H1 (cell line): ENCODE measurements at regions not wholly inside any gene's neighbourhood (a gene's known extent, or its start where the extent isn't known, plus 50 kb on each side); places are given as distances from the start of the nearest gene placed in this dataset.
"Not testable (repeated sequence)": the region's sequence is repeated elsewhere in the genome, so short reads cannot be mapped to it uniquely, and the experiment has no call there.

Experiments
- CTCF ChIA-PET: fragments of 300-600 bp; sonication (Branson Sonifier 250); formaldehyde crosslinking; loops from one replicate; lab custom pipeline; 2021; ENCODE audit not compliant: partially characterized antibody; lab: Charles Lee
- POLR2A ChIA-PET: fragments of 300-600 bp; sonication (Branson Sonifier 250); formaldehyde crosslinking; loops from one replicate; lab custom pipeline; 2021; ENCODE audit warnings: inconsistent platforms; ENCODE audit not compliant: partially characterized antibody; lab: Charles Lee
- DNase-seq, 2 experiments: peaks; one replicate each; pipeline versions ENCODE4 v3.0.0 to v3.0.0-alpha.2; 2010 to 2022; ENCODE audit warnings: low spot score in 2 of 2, low read depth in 1 of 2, mixed read lengths in 1 of 2
- FAIRE-seq: peaks from 2 replicates; lab custom pipeline; 2011; peaks lifted over from hg19 to GRCh38; lab: Jason Lieb, UNC
- H2AFZ ChIP-seq: 2 replicates; pipeline ENCODE4 v1.8.1; 2012; ENCODE audit warnings: low read length, inconsistent platforms
- H2AK5ac ChIP-seq: 2 replicates; pipeline ENCODE4 v1.6.1; 2013; ENCODE audit warnings: low read depth, low read length
- H2BK120ac ChIP-seq: replicated peaks from 2 replicates; pipeline ENCODE3; 2013; ENCODE audit warnings: low read depth, low read length, inconsistent platforms
- H2BK12ac ChIP-seq: 2 replicates; pipeline ENCODE4 v1.6.1; 2013; ENCODE audit warnings: low read depth, low read length
- H2BK15ac ChIP-seq: 2 replicates; pipeline ENCODE4 v1.6.1; 2013; ENCODE audit warnings: low read length
- H2BK20ac ChIP-seq: 2 replicates; pipeline ENCODE4 v1.6.1; 2013; ENCODE audit warnings: low read length
- H2BK5ac ChIP-seq: 2 replicates; pipeline ENCODE4 v1.6.1; 2013; ENCODE audit warnings: low read depth, low read length
- H3K14ac ChIP-seq: 2 replicates; pipeline ENCODE4 v1.6.1; 2013; ENCODE audit warnings: inconsistent platforms; ENCODE audit not compliant: insufficient read length
- H3K18ac ChIP-seq: 2 replicates; pipeline ENCODE4 v1.6.1; 2013; ENCODE audit warnings: low read length; ENCODE audit errors: extremely low read depth
- H3K23ac ChIP-seq: 2 replicates; pipeline ENCODE4 v1.6.1; 2013; ENCODE audit warnings: inconsistent platforms; ENCODE audit not compliant: insufficient read length
- H3K23me2 ChIP-seq: 2 replicates; pipeline ENCODE4 v1.6.1; 2013; ENCODE audit warnings: low read depth, low read length
- H3K27ac ChIP-seq: 2 replicates; pipeline ENCODE4 v1.6.1; 2011; ENCODE audit warnings: low read depth, low read length, inconsistent platforms
- H3K27me3 ChIP-seq, 4 experiments: replicated peaks in 1 of 4; 1 replicate in 1 of 4; 2 replicates in 3 of 4; pipeline versions ENCODE4 v1.6.1 to v1.8.1; 2011 to 2013; ENCODE audit warnings: low read length in 3 of 4, mild to moderate bottlenecking in 3 of 4, inconsistent platforms in 2 of 4, mixed read lengths in 2 of 4, moderate library complexity in 1 of 4; ENCODE audit not compliant: control insufficient read depth in 3 of 4, insufficient read depth in 3 of 4; ENCODE audit errors: extremely low read depth in 1 of 4
- H3K36me3 ChIP-seq, 4 experiments: 2 replicates each; pipeline versions ENCODE4 v1.6.1 to v1.8.1; 2011 to 2013; ENCODE audit warnings: mild to moderate bottlenecking in 4 of 4, low read length in 3 of 4, moderate library complexity in 2 of 4, control low read depth in 1 of 4, inconsistent platforms in 1 of 4; ENCODE audit not compliant: insufficient read depth in 4 of 4, control insufficient read depth in 2 of 4
- H3K4ac ChIP-seq: replicated peaks from 2 replicates; pipeline ENCODE3; 2013; ENCODE audit warnings: low read length, low read depth, mixed read lengths, inconsistent platforms; ENCODE audit not compliant: insufficient read length
- H3K4me1 ChIP-seq, 4 experiments: replicated peaks in 1 of 4; 1 replicate in 1 of 4; 2 replicates in 3 of 4; pipeline versions ENCODE4 v1.6.1 to v1.8.1; 2011 to 2013; ENCODE audit warnings: low read length in 3 of 4, inconsistent platforms in 2 of 4, mixed read lengths in 1 of 4; ENCODE audit not compliant: insufficient read depth in 4 of 4, control insufficient read depth in 3 of 4
- H3K4me2 ChIP-seq, 2 experiments: 2 replicates each; pipeline versions ENCODE4 v1.6.1 to v1.8.1; 2011 to 2013; ENCODE audit warnings: low read depth in 2 of 2, low read length in 2 of 2, control low read depth in 1 of 2, inconsistent platforms in 1 of 2, mild to moderate bottlenecking in 1 of 2; ENCODE audit not compliant: insufficient read depth in 1 of 2
- H3K4me3 ChIP-seq, 4 experiments: fragments of 200-600, 300-600 bp in 1 of 4; sonication (generic), shearing (Covaris generic), sonication (Bioruptor Twin) in 1 of 4; 2 replicates each; pipeline versions ENCODE4 v1.5.1 to v1.8.1; 2011 to 2016; ENCODE audit warnings: low read length in 4 of 4, low read depth in 3 of 4, control low read depth in 2 of 4, inconsistent platforms in 2 of 4, mild to moderate bottlenecking in 2 of 4, mixed read lengths in 1 of 4, moderate library complexity in 1 of 4; ENCODE audit not compliant: insufficient read depth in 2 of 4; ENCODE audit errors: extremely low read depth in 1 of 4
- H3K56ac ChIP-seq: replicated peaks from 2 replicates; pipeline ENCODE3; 2013; ENCODE audit warnings: low read depth, mild to moderate bottlenecking, mixed read lengths, low read length, inconsistent platforms; ENCODE audit not compliant: insufficient read length
- H3K79me1 ChIP-seq: 2 replicates; pipeline ENCODE4 v1.6.1; 2013; ENCODE audit warnings: low read depth, low read length, control low read depth
- H3K79me2 ChIP-seq, 2 experiments: 2 replicates each; pipeline versions ENCODE4 v1.6.1 to v1.8.1; 2012 to 2013; ENCODE audit warnings: low read length in 2 of 2, mild to moderate bottlenecking in 2 of 2, inconsistent platforms in 1 of 2; ENCODE audit not compliant: insufficient read depth in 2 of 2, control insufficient read depth in 1 of 2
- H3K9ac ChIP-seq, 4 experiments: replicated peaks in 1 of 4; 1 replicate in 1 of 4; 2 replicates in 3 of 4; pipeline versions ENCODE4 v1.6.1 to v1.8.1; 2011 to 2013; ENCODE audit warnings: low read depth in 3 of 4, low read length in 3 of 4, control low read depth in 2 of 4, mild to moderate bottlenecking in 2 of 4, moderate library complexity in 2 of 4, inconsistent platforms in 1 of 4; ENCODE audit errors: extremely low read depth in 1 of 4
- H3K9me3 ChIP-seq, 2 experiments: 2 replicates each; pipeline versions ENCODE4 v1.6.1 to v1.8.1; 2012 to 2013; ENCODE audit warnings: mild to moderate bottlenecking in 2 of 2, moderate library complexity in 2 of 2, control low read depth in 1 of 2, inconsistent platforms in 1 of 2, low read depth in 1 of 2, low read length in 1 of 2, mixed read lengths in 1 of 2; ENCODE audit not compliant: insufficient read depth in 2 of 2
- H4K20me1 ChIP-seq, 2 experiments: replicated peaks in 1 of 2; 2 replicates each; pipeline versions ENCODE3 to v1.8.1; 2011 to 2013; ENCODE audit warnings: inconsistent platforms in 2 of 2, low read length in 2 of 2, mild to moderate bottlenecking in 1 of 2; ENCODE audit not compliant: insufficient read depth in 2 of 2, control insufficient read depth in 1 of 2
- H4K5ac ChIP-seq: 2 replicates; pipeline ENCODE4 v1.6.1; 2013; ENCODE audit warnings: low read length, low read depth, mixed read lengths, inconsistent platforms; ENCODE audit not compliant: insufficient read length
- H4K8ac ChIP-seq: 2 replicates; pipeline ENCODE4 v1.8.0; 2013; ENCODE audit warnings: mild to moderate bottlenecking, moderate library complexity, low read length, inconsistent platforms; ENCODE audit not compliant: insufficient read depth; ENCODE audit errors: extremely low read depth
- H4K91ac ChIP-seq: replicated peaks from 2 replicates; pipeline ENCODE3; 2013; ENCODE audit warnings: low read length, mixed read lengths, inconsistent platforms; ENCODE audit not compliant: insufficient read length
- WGBS, 2 experiments: shearing (Covaris generic) in 1 of 2; methylation state at CpG; one replicate each; pipeline versions ENCODE4 v1.1.6 to v1.1.7; 2013 to 2015; ENCODE audit warnings: low lambda C conversion rate in 2 of 2, mixed read lengths in 2 of 2, inconsistent platforms in 1 of 2, low coverage in 1 of 2, missing lambda C conversion rate in 1 of 2; ENCODE audit not compliant: insufficient replicate concordance in 2 of 2, insufficient coverage in 1 of 2, insufficient read length in 1 of 2; ENCODE audit errors: extremely low coverage in 1 of 2, missing lambda C conversion rate in 1 of 2; 5-methylcytosine and 5-hydroxymethylcytosine counted together

GRCh38 chr20:29307484-29307883 is 1950.0 kb upstream of the DEFB115 start:
- H3K18ac ChIP-seq, H3K4me2 ChIP-seq, H3K56ac ChIP-seq, H3K9ac ChIP-seq, H2BK5ac ChIP-seq, H4K8ac ChIP-seq, H2BK120ac ChIP-seq, H2AFZ ChIP-seq, H3K27ac ChIP-seq, H3K4me3 ChIP-seq, H3K14ac ChIP-seq, H2BK20ac ChIP-seq, H4K20me1 ChIP-seq, H3K4me1 ChIP-seq, H2AK5ac ChIP-seq, POLR2A ChIA-PET, H3K23me2 ChIP-seq, H2BK12ac ChIP-seq, CTCF ChIA-PET, H3K27me3 ChIP-seq, H2BK15ac ChIP-seq, H3K4ac ChIP-seq, H4K91ac ChIP-seq, DNase-seq, H3K79me2 ChIP-seq, H3K79me1 ChIP-seq, FAIRE-seq, H4K5ac ChIP-seq, H3K36me3 ChIP-seq, H3K23ac ChIP-seq: not testable (repeated sequence)
- peaks cover 43 to 87% of the 10 kb centered on the region in 2 experiments for H3K9me3 ChIP-seq
- WGBS, 2 experiments: 90% methylated on average over 11 of the region's 17 CpGs; no CpG with 5 or more reads in 1 of the 2 experiments

- H4K8ac ChIP-seq, H4K20me1 ChIP-seq, H3K4me2 ChIP-seq, DNase-seq, H3K14ac ChIP-seq, H2AFZ ChIP-seq, H3K23ac ChIP-seq, H2BK15ac ChIP-seq, H3K18ac ChIP-seq, H3K56ac ChIP-seq, H3K4me1 ChIP-seq, H3K23me2 ChIP-seq, H3K27ac ChIP-seq, H2AK5ac ChIP-seq, H3K9ac ChIP-seq, H2BK5ac ChIP-seq, H2BK20ac ChIP-seq, H3K79me1 ChIP-seq, H3K4ac ChIP-seq, H4K5ac ChIP-seq, FAIRE-seq, H3K36me3 ChIP-seq, H2BK12ac ChIP-seq, H3K4me3 ChIP-seq, H3K79me2 ChIP-seq, H2BK120ac ChIP-seq, POLR2A ChIA-PET, H4K91ac ChIP-seq, H3K27me3 ChIP-seq, CTCF ChIA-PET: not testable (repeated sequence)
- H3K9me3 ChIP-seq: peaks cover 36 to 83% of the 10 kb centered on the region in 2 experiments
These were observed 1948.5 kb upstream of the DEFB115 start for GRCh38 chr20:29308956-29309355.
